Neural crest cell (in vitro differentiated cells): ENCODE measurements at regions not wholly inside any gene's neighbourhood (a gene's known extent, or its start where the extent isn't known, plus 50 kb on each side); places are given as distances from the start of the nearest gene placed in this dataset.

Experiments used
- DNase-seq: peaks from one replicate; pipeline ENCODE4 v3.0.0; 2021; ENCODE audit warnings: low read depth, mixed read lengths, low spot score
- H3K27ac Mint-ChIP-seq: one replicate; pipeline ENCODE4 v1.8.0; 2021; ENCODE audit warnings: mild to moderate bottlenecking, mixed read lengths; ENCODE audit not compliant: unreplicated experiment
- H3K27me3 Mint-ChIP-seq: 2 replicates; pipeline ENCODE4 v1.8.0; 2021; ENCODE audit warnings: low read depth, mild to moderate bottlenecking, mixed read lengths
- H3K36me3 Mint-ChIP-seq: 2 replicates; pipeline ENCODE4 v1.8.0; 2021; ENCODE audit warnings: low read depth, mild to moderate bottlenecking, mixed read lengths
- H3K4me1 Mint-ChIP-seq: 2 replicates; pipeline ENCODE4 v1.8.0; 2021; ENCODE audit warnings: mixed read lengths
- H3K4me3 Mint-ChIP-seq: one replicate; pipeline ENCODE4 v1.8.0; 2021; ENCODE audit warnings: mild to moderate bottlenecking, mixed read lengths
- H3K9me3 Mint-ChIP-seq: 2 replicates; pipeline ENCODE4 v1.8.0; 2021; ENCODE audit warnings: mixed read lengths
- TF ChIP-seq, protein P1 (sequence below): fragments of 200-600 bp; sonication (generic); conservative IDR thresholded peaks from 2 replicates; pipeline ENCODE4 v1.5.0; 2021; ENCODE audit warnings: antibody characterized with exemption, mild to moderate bottlenecking

DNA sequence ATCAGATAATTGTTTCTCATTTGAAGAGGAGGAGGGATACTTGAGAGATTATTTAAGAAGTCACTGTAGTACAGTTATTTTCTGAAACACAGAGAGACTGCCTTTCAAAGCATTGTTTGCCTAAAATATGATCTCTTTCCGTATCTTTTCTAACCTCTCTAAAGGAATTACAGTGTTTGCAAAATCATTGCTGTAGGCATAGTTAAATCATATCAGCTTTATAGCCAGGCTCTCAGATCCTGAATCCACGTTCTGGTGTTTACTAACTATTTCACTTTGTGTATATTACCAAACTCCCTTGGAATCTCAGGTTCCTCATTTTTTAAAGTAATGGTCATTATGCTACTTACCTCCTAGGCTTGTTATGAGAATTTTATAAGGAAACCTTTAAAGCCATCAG is 1151.6 kb upstream of the CDH9 start:
- TF ChIP-seq, protein P1, sequence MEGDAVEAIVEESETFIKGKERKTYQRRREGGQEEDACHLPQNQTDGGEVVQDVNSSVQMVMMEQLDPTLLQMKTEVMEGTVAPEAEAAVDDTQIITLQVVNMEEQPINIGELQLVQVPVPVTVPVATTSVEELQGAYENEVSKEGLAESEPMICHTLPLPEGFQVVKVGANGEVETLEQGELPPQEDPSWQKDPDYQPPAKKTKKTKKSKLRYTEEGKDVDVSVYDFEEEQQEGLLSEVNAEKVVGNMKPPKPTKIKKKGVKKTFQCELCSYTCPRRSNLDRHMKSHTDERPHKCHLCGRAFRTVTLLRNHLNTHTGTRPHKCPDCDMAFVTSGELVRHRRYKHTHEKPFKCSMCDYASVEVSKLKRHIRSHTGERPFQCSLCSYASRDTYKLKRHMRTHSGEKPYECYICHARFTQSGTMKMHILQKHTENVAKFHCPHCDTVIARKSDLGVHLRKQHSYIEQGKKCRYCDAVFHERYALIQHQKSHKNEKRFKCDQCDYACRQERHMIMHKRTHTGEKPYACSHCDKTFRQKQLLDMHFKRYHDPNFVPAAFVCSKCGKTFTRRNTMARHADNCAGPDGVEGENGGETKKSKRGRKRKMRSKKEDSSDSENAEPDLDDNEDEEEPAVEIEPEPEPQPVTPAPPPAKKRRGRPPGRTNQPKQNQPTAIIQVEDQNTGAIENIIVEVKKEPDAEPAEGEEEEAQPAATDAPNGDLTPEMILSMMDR = no peak
- no peak for DNase-seq
- Mint-ChIP-seq H3K4me1 (no peaks in the 10 kb centered on the region), H3K27me3 (no peaks in the 10 kb centered on the region), H3K27ac (no peak overlapping the region), H3K4me3 (no peak overlapping the region), H3K9me3 (no peaks in the 10 kb centered on the region), H3K36me3 (no peaks in the 10 kb centered on the region)

DNA sequence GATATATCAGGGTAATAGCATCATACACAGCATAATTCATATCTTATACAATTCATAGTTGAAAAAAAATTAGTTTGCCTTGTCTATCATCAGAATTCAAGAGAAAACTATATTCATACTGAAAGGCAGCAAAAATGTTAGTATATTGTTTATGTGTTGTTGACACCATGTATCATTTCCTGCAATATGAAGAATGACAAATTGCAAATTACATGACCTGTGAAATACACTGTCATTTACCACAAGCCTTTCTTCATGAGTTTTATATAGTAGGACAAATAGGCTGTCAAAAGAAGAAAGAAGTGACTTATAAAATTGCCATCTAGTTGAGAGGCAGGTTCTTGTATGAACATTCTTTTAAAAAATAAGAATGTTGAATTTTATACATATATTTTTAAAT is 1136.3 kb upstream of the CDH9 start:
- TF ChIP-seq, protein P1 = no peak
- Mint-ChIP-seq H3K4me3 (no peak overlapping the region), H3K9me3 (peaks cover 3% of the 10 kb centered on the region), H3K4me1 (no peaks in the 10 kb centered on the region), H3K27ac (no peak overlapping the region), H3K36me3 (no peaks in the 10 kb centered on the region), H3K27me3 (no peaks in the 10 kb centered on the region)
- DNase-seq = no peak

DNA sequence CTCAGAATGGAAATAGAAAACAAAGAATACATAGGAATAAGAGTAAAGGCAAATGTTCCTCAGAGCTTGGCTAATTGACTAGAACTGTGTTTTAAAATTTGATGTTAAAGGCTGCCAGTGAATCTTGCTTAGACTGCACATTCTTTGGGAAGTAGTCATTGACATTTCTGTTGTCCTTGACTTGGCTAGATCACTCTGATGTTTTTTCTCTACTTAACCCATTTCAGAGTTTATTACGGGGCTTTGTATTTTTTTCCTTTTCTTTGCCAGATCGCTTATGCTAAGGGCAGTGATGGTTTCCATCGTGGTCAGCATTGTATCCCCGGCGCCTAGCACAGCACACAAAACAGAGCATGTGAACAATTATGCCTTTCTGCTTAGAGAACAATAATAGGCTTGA is 1126.7 kb upstream of the CDH9 start:
- H3K4me3 Mint-ChIP-seq = no peak overlapping the region
- no peak for DNase-seq
- H3K27ac Mint-ChIP-seq = no peak overlapping the region
- H3K36me3 Mint-ChIP-seq = no peaks in the 10 kb centered on the region
- no peaks in the 10 kb centered on the region for H3K27me3 Mint-ChIP-seq
- TF ChIP-seq, protein P1 = no peak
- H3K4me1 Mint-ChIP-seq = peaks cover 9% of the 10 kb centered on the region
- H3K9me3 Mint-ChIP-seq = peaks cover 3% of the 10 kb centered on the region

DNA sequence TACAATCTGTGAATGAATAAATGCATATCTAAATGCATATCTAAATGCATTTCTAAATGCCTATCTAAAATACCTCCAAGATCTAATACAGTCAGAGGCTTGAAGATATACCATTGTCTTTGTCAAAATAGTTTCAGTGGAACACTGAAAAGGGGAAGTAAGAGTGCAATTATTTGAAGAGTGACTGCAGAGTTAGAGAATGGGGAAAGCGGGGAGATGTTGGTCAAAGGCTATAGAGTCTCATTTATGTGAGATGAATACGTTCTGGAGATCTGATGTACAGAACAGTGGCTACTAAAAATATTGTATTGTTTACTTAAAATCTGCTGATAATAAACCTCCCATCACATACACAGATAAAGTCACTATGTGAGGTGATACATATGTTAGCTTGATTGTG is 1126.2 kb upstream of the CDH9 start:
- Mint-ChIP-seq H3K4me1 (peaks cover 9% of the 10 kb centered on the region), H3K27ac (no peak overlapping the region), H3K4me3 (no peak overlapping the region), H3K27me3 (no peaks in the 10 kb centered on the region), H3K9me3 (peaks cover 3% of the 10 kb centered on the region), H3K36me3 (no peaks in the 10 kb centered on the region)
- no peak for DNase-seq
- TF ChIP-seq, protein P1 = no peak

DNA sequence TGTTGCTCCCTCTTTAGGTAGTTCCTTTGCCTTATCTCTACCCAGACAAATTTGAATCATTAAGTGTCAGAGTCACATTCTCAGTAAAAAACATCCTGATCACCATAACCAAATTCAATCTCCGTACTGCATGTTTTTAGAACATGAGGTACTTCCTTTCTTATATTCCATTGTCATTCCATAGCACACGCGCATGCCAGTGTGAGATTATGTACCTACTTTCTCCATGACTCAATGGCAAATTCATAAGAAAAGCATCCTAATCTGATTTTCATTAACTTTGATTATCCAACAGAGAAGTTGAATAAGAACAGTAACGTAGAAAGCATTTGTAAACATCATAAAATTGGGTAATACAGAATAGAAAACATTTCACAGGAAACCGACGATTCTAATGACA is 1118.6 kb upstream of the CDH9 start:
- TF ChIP-seq, protein P1 = no peak
- Mint-ChIP-seq H3K4me3 (no peak overlapping the region), H3K9me3 (no peaks in the 10 kb centered on the region), H3K27ac (no peak overlapping the region), H3K36me3 (no peaks in the 10 kb centered on the region), H3K4me1 (no peaks in the 10 kb centered on the region), H3K27me3 (no peaks in the 10 kb centered on the region)
- DNase-seq = no peak

DNA sequence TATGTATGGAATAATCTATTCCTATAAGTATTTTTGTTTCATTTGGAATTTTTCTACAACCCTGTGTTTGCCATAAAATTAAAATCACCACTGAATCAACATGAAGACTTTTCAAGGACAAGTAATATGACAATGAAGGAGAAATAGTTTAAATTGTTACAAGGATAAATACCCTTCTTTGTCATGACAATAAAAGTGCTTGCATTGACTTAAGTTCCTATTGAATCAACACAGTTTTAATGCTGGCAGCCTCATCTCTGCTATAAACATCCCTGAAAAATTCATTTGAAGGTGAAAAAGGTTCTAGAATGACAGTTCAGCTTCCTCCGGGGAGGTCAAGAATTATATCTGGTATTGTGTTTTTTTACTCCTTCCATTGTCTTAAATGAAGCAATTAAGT is 1105.1 kb upstream of the CDH9 start:
- no peaks in the 10 kb centered on the region for H3K9me3 Mint-ChIP-seq
- H3K36me3 Mint-ChIP-seq = no peaks in the 10 kb centered on the region

More for the DNA sequence above, 1105.1 kb upstream of the CDH9 start:
- DNase-seq = no peak
- H3K27ac Mint-ChIP-seq = no peak overlapping the region
- TF ChIP-seq, protein P1 = no peak
- H3K27me3 Mint-ChIP-seq = no peaks in the 10 kb centered on the region
- no peak overlapping the region for H3K4me3 Mint-ChIP-seq
- no peaks in the 10 kb centered on the region for H3K4me1 Mint-ChIP-seq
